ENCODE measurements at regions not wholly inside any gene's neighbourhood (a gene's known extent, or its start where the extent isn't known, plus 50 kb on each side); places are given as distances from the start of the nearest gene placed in this dataset.

DNA sequence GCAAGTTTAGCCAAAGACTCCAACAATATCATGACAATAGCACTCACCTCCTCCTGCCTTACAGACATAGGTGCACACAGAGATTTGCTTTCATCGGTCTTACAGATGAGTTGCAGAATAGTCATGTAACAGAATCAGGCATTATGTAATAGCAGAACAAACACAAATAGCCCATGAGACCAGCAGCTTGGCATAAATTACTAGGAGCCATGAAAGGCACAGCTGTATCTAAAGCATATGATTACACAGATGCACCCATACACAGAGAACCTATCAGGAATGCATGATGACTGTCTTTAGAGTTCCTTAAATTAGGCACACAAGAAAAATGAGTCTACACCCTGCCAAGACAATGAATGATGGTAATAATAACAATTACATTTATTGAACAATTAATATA is 342.0 kb upstream of the XYLT1 start:
- no peaks in the 10 kb centered on the region for H3K36me3 ChIP-seq (ENCODE audit: low read depth)
- no peaks in the 10 kb centered on the region for H3K79me2 ChIP-seq (ENCODE audit: insufficient read depth)
- no peak overlapping the region for H3K9ac ChIP-seq
- no peaks in the 10 kb centered on the region for H3K4me1 ChIP-seq (ENCODE audit: insufficient read depth)
- no peaks in the 10 kb centered on the region; the same call in 1 of the 2 replicates for H3K27me3 ChIP-seq (replicated peaks; ENCODE audit: insufficient read depth)
- H3F3A ChIP-seq (ENCODE audit: insufficient read depth), result no peaks in the 10 kb centered on the region
- in situ Hi-C loops (cut with MboI), result no loop called here
- H3K4me3 ChIP-seq, result no peak overlapping the region
- H2AFZ ChIP-seq, result no peak overlapping the region
- 73 to 86% methylated on average over 1 of the region's 1 CpG for WGBS, 2 experiments (ENCODE audit: low coverage in 1 of 2, low lambda C conversion rate in 2 of 2, missing lambda C conversion rate in 2 of 2)
- no peaks in the 10 kb centered on the region for H4K20me1 ChIP-seq (ENCODE audit: insufficient read depth)
- no peak for DNase-seq
- no peak overlapping the region for H3K4me2 ChIP-seq (ENCODE audit: unreplicated experiment)
- TF ChIP-seq EZH2 (IDR thresholded peaks at IDR 0.05; ENCODE audit: insufficient read depth, poor library complexity, severe bottlenecking), result no peak
- no peak for TF ChIP-seq EZH2phosphoT487 (IDR thresholded peaks at IDR 0.05; ENCODE audit: insufficient read depth, low read depth)
- H3K9me3 ChIP-seq (ENCODE audit: low read depth), result no peaks in the 10 kb centered on the region
- H3K27ac ChIP-seq, result no peak overlapping the region
- no peaks in the 10 kb centered on the region for H3K9me2 ChIP-seq (ENCODE audit: insufficient read depth)

- Histone ChIP-seq H3K4me2 (ENCODE audit: unreplicated experiment) (no peak overlapping the region), H2AFZ (no peak overlapping the region), H3K9me3 (ENCODE audit: low read depth) (no peaks in the 10 kb centered on the region), H4K20me1 (ENCODE audit: insufficient read depth) (no peaks in the 10 kb centered on the region), H3K27ac (no peak overlapping the region), H3F3A (ENCODE audit: insufficient read depth) (no peaks in the 10 kb centered on the region), H3K27me3 (replicated peaks; ENCODE audit: insufficient read depth) (no peaks in the 10 kb centered on the region; the same call in 1 of the 2 replicates), H3K4me3 (no peak overlapping the region), H3K36me3 (ENCODE audit: low read depth) (no peaks in the 10 kb centered on the region), H3K9me2 (ENCODE audit: insufficient read depth) (0 out of 2 replicates have a peak, but pooled peaks cover 4% of the 10 kb centered on the region), H3K4me1 (ENCODE audit: insufficient read depth) (no peaks in the 10 kb centered on the region), H3K9ac (no peak overlapping the region), H3K79me2 (ENCODE audit: insufficient read depth) (no peaks in the 10 kb centered on the region)
- 46 to 53% methylated on average over 8 of the region's 8 CpGs for WGBS, 2 experiments (ENCODE audit: low coverage in 1 of 2, low lambda C conversion rate in 2 of 2, missing lambda C conversion rate in 2 of 2)
- DNase-seq, result no peak
- in situ Hi-C loops (cut with MboI), result no loop called here
- no peak for TF ChIP-seq EZH2phosphoT487 (IDR thresholded peaks at IDR 0.05; ENCODE audit: insufficient read depth, low read depth)
- TF ChIP-seq EZH2 (IDR thresholded peaks at IDR 0.05; ENCODE audit: insufficient read depth, poor library complexity, severe bottlenecking), result no peak
Observed at GRCh38 chr16:17804857-17805256, 334.1 kb upstream of the XYLT1 start.

- Histone ChIP-seq H3K27me3 (replicated peaks; ENCODE audit: insufficient read depth) (no peaks in the 10 kb centered on the region; the same call in 1 of the 2 replicates), H3K4me2 (ENCODE audit: unreplicated experiment) (no peak overlapping the region), H3K36me3 (ENCODE audit: low read depth) (no peaks in the 10 kb centered on the region), H3K4me3 (no peak overlapping the region), H3K9me3 (ENCODE audit: low read depth) (no peaks in the 10 kb centered on the region), H3K79me2 (ENCODE audit: insufficient read depth) (no peaks in the 10 kb centered on the region), H3F3A (ENCODE audit: insufficient read depth) (no peaks in the 10 kb centered on the region), H3K9me2 (ENCODE audit: insufficient read depth) (0 out of 2 replicates have a peak, but pooled peaks cover 4% of the 10 kb centered on the region), H3K9ac (no peak overlapping the region), H3K4me1 (ENCODE audit: insufficient read depth) (no peaks in the 10 kb centered on the region), H2AFZ (no peak overlapping the region), H4K20me1 (ENCODE audit: insufficient read depth) (no peaks in the 10 kb centered on the region), H3K27ac (no peak overlapping the region)
- in situ Hi-C loops (cut with MboI), result no loop called here
- DNase-seq, result peak; percentile 44
- TF ChIP-seq EZH2phosphoT487 (IDR thresholded peaks at IDR 0.05; ENCODE audit: insufficient read depth, low read depth) (no peak), EZH2 (IDR thresholded peaks at IDR 0.05; ENCODE audit: insufficient read depth, poor library complexity, severe bottlenecking) (no peak)
- 41 to 52% methylated on average over 5 of the region's 5 CpGs for WGBS, 2 experiments (ENCODE audit: low coverage in 1 of 2, low lambda C conversion rate in 2 of 2, missing lambda C conversion rate in 2 of 2)
Observed at GRCh38 chr16:17803625-17804410, 333.1 kb upstream of the XYLT1 start.

GRCh38 chr16:17802571-17802970 is 331.8 kb upstream of the XYLT1 start:
- H3K4me1 ChIP-seq (ENCODE audit: insufficient read depth), result no peaks in the 10 kb centered on the region
- H3K9me2 ChIP-seq (ENCODE audit: insufficient read depth), result 0 out of 2 replicates have a peak, but pooled peaks cover 4% of the 10 kb centered on the region
- H4K20me1 ChIP-seq (ENCODE audit: insufficient read depth), result no peaks in the 10 kb centered on the region
- H3K27ac ChIP-seq, result no peak overlapping the region
- 83 to 86% methylated on average over 1 of the region's 1 CpG for WGBS, 2 experiments (ENCODE audit: low coverage in 1 of 2, low lambda C conversion rate in 2 of 2, missing lambda C conversion rate in 2 of 2)
- H3K4me2 ChIP-seq (ENCODE audit: unreplicated experiment), result no peak overlapping the region
- no peak overlapping the region for H3K4me3 ChIP-seq
- no peaks in the 10 kb centered on the region for H3K79me2 ChIP-seq (ENCODE audit: insufficient read depth)
- no peaks in the 10 kb centered on the region; the same call in 1 of the 2 replicates for H3K27me3 ChIP-seq (replicated peaks; ENCODE audit: insufficient read depth)
- H3K9ac ChIP-seq, result no peak overlapping the region
- H2AFZ ChIP-seq, result no peak overlapping the region
- no peaks in the 10 kb centered on the region for H3F3A ChIP-seq (ENCODE audit: insufficient read depth)
- no peak for DNase-seq
- H3K36me3 ChIP-seq (ENCODE audit: low read depth), result no peaks in the 10 kb centered on the region
- in situ Hi-C loops (cut with MboI), result no loop called here
- no peak for TF ChIP-seq EZH2 (IDR thresholded peaks at IDR 0.05; ENCODE audit: insufficient read depth, poor library complexity, severe bottlenecking)
- TF ChIP-seq EZH2phosphoT487 (IDR thresholded peaks at IDR 0.05; ENCODE audit: insufficient read depth, low read depth), result no peak
- no peaks in the 10 kb centered on the region for H3K9me3 ChIP-seq (ENCODE audit: low read depth)
